HCT116 (cell line): ENCODE measurements at regions not wholly inside any gene's neighbourhood (a gene's known extent, or its start where the extent isn't known, plus 50 kb on each side); places are given as distances from the start of the nearest gene placed in this dataset.

Experiments
- ATAC-seq: fragments of 200-7000 bp; cut with Tn5 transposase; 2 replicates; pipeline ENCODE4 v1.9.1; 2020; ENCODE audit warnings: mild to moderate bottlenecking, moderate library complexity
- BruUV-seq: library from RNA; stranded (reverse); fragments of 400-500 nt; replicated peaks from 2 replicates; lab custom pipeline; 2021; lab: Mats Ljungman, UMichigan
- CTCF ChIA-PET: fragments of 300-600 bp; sonication (Branson Sonifier 250); formaldehyde crosslinking; loops from one replicate; lab custom pipeline; 2021; ENCODE audit warnings: antibody characterized with exemption; lab: Charles Lee
- POLR2A ChIA-PET: fragments of 300-600, 350-600 bp; sonication (Branson Sonifier 250); formaldehyde crosslinking; loops from one replicate; lab custom pipeline; 2021; ENCODE audit warnings: antibody characterized with exemption; lab: Charles Lee
- RAD21 ChIA-PET, 2 experiments: fragments of 300-600 bp; sonication (Branson Sonifier 250); formaldehyde crosslinking; loops; one replicate each; lab custom pipeline; 2023; ENCODE audit warnings: low total read pairs in 2 of 2; ENCODE audit not compliant: uncharacterized antibody in 2 of 2, unreplicated experiment in 2 of 2, low non-redundant PET in 1 of 2; lab: Charles Lee
- DNase-seq: peaks from one replicate; pipeline ENCODE4 v3.0.0-alpha.2; 2010; ENCODE audit warnings: low read depth, low spot score
- H2AFZ ChIP-seq: fragments of 200-600 bp; shearing (Covaris generic), sonication (generic); 2 replicates; pipeline ENCODE4 v1.6.1; 2017; ENCODE audit warnings: low read depth, mixed run types, mixed read lengths, antibody characterized with exemption, low read length; ENCODE audit not compliant: poor library complexity, severe bottlenecking
- H3K27ac ChIP-seq: 2 replicates; pipeline ENCODE4 v1.5.1; 2012; ENCODE audit warnings: low read depth, low read length
- H3K27me3 ChIP-seq: fragments of 200-600 bp; sonication (generic); 2 replicates; pipeline ENCODE4 v1.6.1; 2016; ENCODE audit warnings: mixed run types, low read length, mixed read lengths; ENCODE audit not compliant: insufficient read depth
- H3K36me3 ChIP-seq, 2 experiments: fragments of 200-500 bp in 1 of 2; fragments of 200-600 bp in 1 of 2; sonication (Bioruptor generic) in 1 of 2; sonication (generic) in 1 of 2; 2 replicates each; pipeline versions ENCODE4 v1.5.1 to v1.6.1; 2014 to 2016; ENCODE audit warnings: low read length in 2 of 2, inconsistent platforms in 1 of 2, mixed read lengths in 1 of 2, mixed run types in 1 of 2; ENCODE audit not compliant: insufficient read depth in 2 of 2, control insufficient read depth in 1 of 2
- H3K4me1 ChIP-seq, 2 experiments: fragments of 200-600 bp in 1 of 2; sonication (generic) in 1 of 2; 2 replicates each; pipeline versions ENCODE4 v1.5.1 to v1.6.1; 2012 to 2017; ENCODE audit warnings: low read length in 2 of 2, inconsistent platforms in 1 of 2, mild to moderate bottlenecking in 1 of 2, mixed read lengths in 1 of 2, mixed run types in 1 of 2, moderate library complexity in 1 of 2; ENCODE audit not compliant: insufficient read depth in 2 of 2, control insufficient read depth in 1 of 2
- H3K4me2 ChIP-seq: fragments of 200-600 bp; sonication (generic); 2 replicates; pipeline ENCODE4 v1.6.1; 2017; ENCODE audit warnings: mixed run types, low read length, mixed read lengths
- H3K4me3 ChIP-seq, 2 experiments: fragments of 200-600 bp in 1 of 2; sonication (generic) in 1 of 2; replicated peaks in 1 of 2; 2 replicates each; pipeline ENCODE4 v1.5.1; 2011 to 2016; ENCODE audit warnings: low read length in 2 of 2, control low read depth in 1 of 2, low read depth in 1 of 2, mild to moderate bottlenecking in 1 of 2, mixed read lengths in 1 of 2, mixed run types in 1 of 2
- H3K79me2 ChIP-seq: fragments of 200-600 bp; sonication (generic); 2 replicates; pipeline ENCODE4 v1.6.1; 2017; ENCODE audit warnings: mild to moderate bottlenecking, mixed run types, low read length, moderate library complexity, mixed read lengths; ENCODE audit not compliant: insufficient read depth
- H3K9ac ChIP-seq: fragments of 200-600 bp; sonication (generic); 2 replicates; pipeline ENCODE4 v1.6.1; 2016; ENCODE audit warnings: low read length, mixed read lengths
- H3K9me2 ChIP-seq: fragments of 200-600 bp; sonication (generic), shearing (Covaris generic); 2 replicates; pipeline ENCODE4 v1.6.1; 2017; ENCODE audit warnings: mixed run types, mild to moderate bottlenecking, moderate library complexity; ENCODE audit not compliant: insufficient read depth
- H3K9me3 ChIP-seq, 2 experiments: fragments of 200-500 bp in 1 of 2; fragments of 200-600 bp in 1 of 2; sonication (Bioruptor generic) in 1 of 2; sonication (generic) in 1 of 2; 2 replicates each; pipeline ENCODE4 v1.6.1; 2014 to 2017; ENCODE audit warnings: low read length in 2 of 2, mixed read lengths in 2 of 2, inconsistent platforms in 1 of 2, low read depth in 1 of 2, mild to moderate bottlenecking in 1 of 2, mixed run types in 1 of 2, moderate library complexity in 1 of 2; ENCODE audit not compliant: control insufficient read depth in 1 of 2, insufficient read depth in 1 of 2
- H4K20me1 ChIP-seq: fragments of 200-600 bp; sonication (generic), shearing (Covaris generic); 2 replicates; pipeline ENCODE4 v1.6.1; 2017; ENCODE audit warnings: mixed run types, mild to moderate bottlenecking, moderate library complexity; ENCODE audit not compliant: insufficient read depth
- CBX3 ChIP-seq: IDR thresholded peaks from 2 replicates; pipeline ENCODE4 v1.6.1; 2012; ENCODE audit warnings: low read depth
- CEBPB ChIP-seq: IDR thresholded peaks from 2 replicates; pipeline ENCODE4 v1.6.1; 2012; ENCODE audit warnings: low read depth
- EGR1 ChIP-seq: IDR thresholded peaks from 2 replicates; pipeline ENCODE4 v1.6.1; 2012; ENCODE audit warnings: low read depth
- ELF1 ChIP-seq: IDR thresholded peaks from 2 replicates; pipeline ENCODE4 v1.6.1; 2012; ENCODE audit warnings: low read depth, borderline replicate concordance
- EZH2 ChIP-seq: fragments of 200-600 bp; sonication (generic); IDR thresholded peaks from 2 replicates; pipeline ENCODE4 v1.6.1; 2017; ENCODE audit warnings: antibody characterized with exemption, mixed run types
- EZH2phosphoT487 ChIP-seq: fragments of 200-600 bp; IDR thresholded peaks from 2 replicates; pipeline ENCODE4 v1.6.1; 2018; ENCODE audit warnings: antibody characterized with exemption, borderline replicate concordance
- FOSL1 ChIP-seq: IDR thresholded peaks from 2 replicates; pipeline ENCODE4 v1.6.1; 2012; ENCODE audit warnings: low read depth
- MAX ChIP-seq: IDR thresholded peaks from 2 replicates; pipeline ENCODE4 v1.6.1; 2012
- POLR2A ChIP-seq: IDR thresholded peaks from 2 replicates; pipeline ENCODE4 v1.7.0; 2011; ENCODE audit warnings: borderline replicate concordance; ENCODE audit not compliant: insufficient read depth, insufficient read length; ENCODE audit errors: extremely low read depth
- POLR2AphosphoS5 ChIP-seq: IDR thresholded peaks from 2 replicates; pipeline ENCODE4 v1.6.1; 2011; ENCODE audit warnings: mild to moderate bottlenecking, low read depth, low read length, moderate library complexity
- RAD21 ChIP-seq: IDR thresholded peaks from 2 replicates; pipeline ENCODE4 v1.6.1; 2012; ENCODE audit warnings: low read depth, mild to moderate bottlenecking
- REST ChIP-seq: IDR thresholded peaks from 2 replicates; pipeline ENCODE4 v1.6.1; 2012; ENCODE audit warnings: low read depth
- SIN3A ChIP-seq: IDR thresholded peaks from 2 replicates; pipeline ENCODE4 v1.6.1; 2012; ENCODE audit warnings: low read depth
- SP1 ChIP-seq: IDR thresholded peaks from 2 replicates; pipeline ENCODE4 v1.6.1; 2012; ENCODE audit warnings: low read depth
- SRF ChIP-seq: IDR thresholded peaks from 2 replicates; pipeline ENCODE4 v1.6.1; 2012; ENCODE audit warnings: low read depth
- TCF7L2 ChIP-seq: IDR thresholded peaks from 2 replicates; pipeline ENCODE4 v1.7.0; 2011; ENCODE audit warnings: borderline replicate concordance, inconsistent platforms; ENCODE audit not compliant: insufficient read depth, insufficient read length; ENCODE audit errors: extremely low read depth
- YY1 ChIP-seq: IDR thresholded peaks from 2 replicates; pipeline ENCODE4 v1.6.1; 2011; ENCODE audit warnings: low read length, low read depth, moderate library complexity, mild to moderate bottlenecking; ENCODE audit not compliant: insufficient replicate concordance; ENCODE audit errors: extremely low read depth
- ZBTB33 ChIP-seq: IDR thresholded peaks from 2 replicates; pipeline ENCODE4 v1.6.1; 2011; ENCODE audit warnings: mild to moderate bottlenecking, low read length, moderate library complexity; ENCODE audit not compliant: insufficient replicate concordance; ENCODE audit errors: extremely low read depth
- ZNF274 ChIP-seq: fragments of 200-500 bp; sonication (Bioruptor generic); IDR thresholded peaks from 2 replicates; pipeline ENCODE4 v1.6.1; 2014; ENCODE audit warnings: mild to moderate bottlenecking, low read depth, low read length, inconsistent platforms
- intact Hi-C: fragments of 100-400 bp; cut with micrococcal nuclease; formaldehyde crosslinking; loops from 2 replicates; pipeline ENCODE4 v1.10.0; 2022

GRCh38 chr17:13699261-13699660 lies 97.5 kb upstream of the HS3ST3A1 start:
- intact Hi-C loops: no loop called here
- Histone ChIP-seq H3K36me3 (no peaks in the 10 kb centered on the region), H3K9me2 (no peaks in the 10 kb centered on the region), H3K4me3 (no peak overlapping the region), H3K9ac (no peak overlapping the region), H3K4me2 (no peak overlapping the region), H3K9me3 (no peaks in the 10 kb centered on the region), H3K27me3 (no peaks in the 10 kb centered on the region; the same call in 1 of the 2 replicates), H3K4me1 (no peaks in the 10 kb centered on the region), H3K79me2 (no peaks in the 10 kb centered on the region), H4K20me1 (no peaks in the 10 kb centered on the region), H2AFZ (no peak overlapping the region), H3K27ac (no peak overlapping the region)
- TF ChIP-seq YY1 (no peak), CEBPB (no peak), ELF1 (no peak), EZH2 (no peak), SRF (no peak), EZH2phosphoT487 (no peak), ZBTB33 (no peak), EGR1 (no peak), POLR2A (no peak), RAD21 (no peak), SP1 (no peak), REST (no peak), TCF7L2 (no peak), MAX (no peak), SIN3A (no peak), ZNF274 (no peak), POLR2AphosphoS5 (no peak), FOSL1 (no peak), CBX3 (no peak)
- ATAC-seq: no peak
- ChIA-PET CTCF (no interaction called here), RAD21 (no interaction called here), POLR2A (no interaction called here)
- no peak for DNase-seq
- BruUV-seq: no TSS peak
